ENCODE measurements at regions not wholly inside any gene's neighbourhood (a gene's known extent, or its start where the extent isn't known, plus 50 kb on each side); places are given as distances from the start of the nearest gene placed in this dataset.

DNA sequence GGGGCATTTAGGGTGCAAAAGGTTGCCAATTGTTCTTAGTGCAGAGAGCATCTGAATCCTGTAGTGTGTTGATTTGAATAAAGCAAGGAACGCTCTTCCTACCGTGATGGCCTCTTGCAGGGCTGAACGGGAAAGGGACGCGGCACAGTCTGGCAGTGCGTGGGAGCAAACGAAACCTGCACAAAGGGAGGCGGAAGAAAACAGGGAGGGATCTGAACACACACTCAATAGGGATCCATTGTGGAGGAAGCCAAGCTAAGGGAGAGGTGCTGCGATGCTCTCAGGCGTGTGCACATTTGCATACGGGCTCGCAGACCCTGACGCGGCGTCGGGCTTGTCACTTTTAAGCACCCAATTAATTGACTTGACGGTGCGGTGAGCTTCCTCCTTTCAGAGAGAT is 414.0 kb upstream of the IRX1 start:
- ChIA-PET POLR2A (no interaction called here), CTCF (no interaction called here)
- no peak overlapping the region for H3K4me3 ChIP-seq (ENCODE audit: low read depth in 2 of 2, low read length in 1 of 2)
- TF ChIP-seq, protein P1, sequence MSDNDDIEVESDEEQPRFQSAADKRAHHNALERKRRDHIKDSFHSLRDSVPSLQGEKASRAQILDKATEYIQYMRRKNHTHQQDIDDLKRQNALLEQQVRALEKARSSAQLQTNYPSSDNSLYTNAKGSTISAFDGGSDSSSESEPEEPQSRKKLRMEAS (IDR thresholded peaks at IDR 0.05; ENCODE audit: low read depth): no peak
- TF ChIP-seq FOSL2 (IDR thresholded peaks at IDR 0.05; ENCODE audit: borderline replicate concordance, low read depth) (no peak), RXRA (IDR thresholded peaks at IDR 0.05; ENCODE audit: borderline replicate concordance, low read depth) (no peak), ELF1 (IDR thresholded peaks at IDR 0.05) (no peak), FOXM1 (IDR thresholded peaks at IDR 0.05; ENCODE audit: low read depth) (no peak), GATA2 (CRISPR knock-in tag; IDR thresholded peaks at IDR 0.05) (no peak), MXI1 (IDR thresholded peaks at IDR 0.05; ENCODE audit: low read depth, low read length) (no peak), POLR2AphosphoS5 (IDR thresholded peaks at IDR 0.05; ENCODE audit: low read depth, low read length) (no peak), JUND (IDR thresholded peaks at IDR 0.05) (no peak), TEAD4 (IDR thresholded peaks at IDR 0.05; ENCODE audit: borderline replicate concordance, insufficient read depth) (no peak), YY1 (IDR thresholded peaks at IDR 0.05; ENCODE audit: low read depth) (no peak)
- TF ChIP-seq, protein P2, sequence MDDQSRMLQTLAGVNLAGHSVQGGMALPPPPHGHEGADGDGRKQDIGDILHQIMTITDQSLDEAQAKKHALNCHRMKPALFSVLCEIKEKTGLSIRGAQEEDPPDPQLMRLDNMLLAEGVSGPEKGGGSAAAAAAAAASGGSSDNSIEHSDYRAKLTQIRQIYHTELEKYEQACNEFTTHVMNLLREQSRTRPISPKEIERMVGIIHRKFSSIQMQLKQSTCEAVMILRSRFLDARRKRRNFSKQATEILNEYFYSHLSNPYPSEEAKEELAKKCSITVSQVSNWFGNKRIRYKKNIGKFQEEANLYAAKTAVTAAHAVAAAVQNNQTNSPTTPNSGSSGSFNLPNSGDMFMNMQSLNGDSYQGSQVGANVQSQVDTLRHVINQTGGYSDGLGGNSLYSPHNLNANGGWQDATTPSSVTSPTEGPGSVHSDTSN (IDR thresholded peaks at IDR 0.05): no peak
- TF ChIP-seq, protein P3, sequence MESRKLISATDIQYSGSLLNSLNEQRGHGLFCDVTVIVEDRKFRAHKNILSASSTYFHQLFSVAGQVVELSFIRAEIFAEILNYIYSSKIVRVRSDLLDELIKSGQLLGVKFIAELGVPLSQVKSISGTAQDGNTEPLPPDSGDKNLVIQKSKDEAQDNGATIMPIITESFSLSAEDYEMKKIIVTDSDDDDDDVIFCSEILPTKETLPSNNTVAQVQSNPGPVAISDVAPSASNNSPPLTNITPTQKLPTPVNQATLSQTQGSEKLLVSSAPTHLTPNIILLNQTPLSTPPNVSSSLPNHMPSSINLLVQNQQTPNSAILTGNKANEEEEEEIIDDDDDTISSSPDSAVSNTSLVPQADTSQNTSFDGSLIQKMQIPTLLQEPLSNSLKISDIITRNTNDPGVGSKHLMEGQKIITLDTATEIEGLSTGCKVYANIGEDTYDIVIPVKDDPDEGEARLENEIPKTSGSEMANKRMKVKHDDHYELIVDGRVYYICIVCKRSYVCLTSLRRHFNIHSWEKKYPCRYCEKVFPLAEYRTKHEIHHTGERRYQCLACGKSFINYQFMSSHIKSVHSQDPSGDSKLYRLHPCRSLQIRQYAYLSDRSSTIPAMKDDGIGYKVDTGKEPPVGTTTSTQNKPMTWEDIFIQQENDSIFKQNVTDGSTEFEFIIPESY (IDR thresholded peaks at IDR 0.05; ENCODE audit: borderline replicate concordance, low read depth): no peak
- H3K27me3 ChIP-seq (ENCODE audit: insufficient read depth): peaks cover 23% of the 10 kb centered on the region; the same call in 1 of the 2 replicates
- H2AFZ ChIP-seq (ENCODE audit: low read depth): no peak overlapping the region
- DNase-seq: no peak
- no peaks in the 10 kb centered on the region for H3F3A ChIP-seq (replicated peaks; ENCODE audit: insufficient read depth)
- H3K4me2 ChIP-seq: no peak overlapping the region
- no peak overlapping the region for H3K27ac ChIP-seq (ENCODE audit: low read depth in 2 of 2, low read length in 1 of 2)
- H3K9ac ChIP-seq: no peak overlapping the region
- H4K20me1 ChIP-seq (ENCODE audit: insufficient read depth): no peaks in the 10 kb centered on the region
- H3K9me2 ChIP-seq: no peaks in the 10 kb centered on the region
- WGBS (ENCODE audit: low lambda C conversion rate): 11% methylated on average over 18 of the region's 18 CpGs
- H3K79me2 ChIP-seq (ENCODE audit: insufficient read depth): no peaks in the 10 kb centered on the region
- H3K4me1 ChIP-seq (ENCODE audit: control insufficient read depth in 1 of 2, insufficient read depth in 2 of 2, low read depth in 1 of 2, low read length in 1 of 2): no peaks in the 10 kb centered on the region
- no peaks in the 10 kb centered on the region for H3K36me3 ChIP-seq (replicated peaks in 1 of 2; ENCODE audit: control insufficient read depth in 1 of 2, insufficient read depth in 2 of 2, low read length in 1 of 2)
- no peaks in the 10 kb centered on the region for H3K9me3 ChIP-seq

DNA sequence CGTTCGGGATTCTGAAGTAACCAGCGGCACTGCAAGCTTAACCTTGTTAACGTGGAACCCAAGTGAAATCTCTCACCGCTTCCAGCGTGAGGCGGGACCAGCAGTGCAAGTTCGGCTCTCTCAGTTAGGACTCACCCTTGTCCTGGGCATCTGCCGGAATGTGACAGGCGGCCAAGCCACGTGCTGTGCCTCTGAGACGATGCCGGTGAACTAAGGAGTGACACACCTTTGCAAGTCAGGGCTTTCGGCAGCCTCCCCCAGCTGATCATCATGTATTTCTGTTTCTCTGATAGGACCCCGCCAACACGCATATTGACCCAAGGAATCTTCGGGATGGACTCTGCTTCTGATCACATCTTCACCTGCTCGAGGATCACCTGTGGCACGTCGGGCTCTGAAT is 415.0 kb upstream of the IRX1 start:
- DNase-seq: no peak
- Histone ChIP-seq H3K79me2 (ENCODE audit: insufficient read depth) (no peaks in the 10 kb centered on the region), H3K9me2 (no peaks in the 10 kb centered on the region), H3K4me2 (no peak overlapping the region), H3F3A (replicated peaks; ENCODE audit: insufficient read depth) (no peaks in the 10 kb centered on the region), H3K4me3 (ENCODE audit: low read depth in 2 of 2, low read length in 1 of 2) (no peak overlapping the region), H3K9ac (no peak overlapping the region), H2AFZ (ENCODE audit: low read depth) (no peak overlapping the region), H3K4me1 (ENCODE audit: control insufficient read depth in 1 of 2, insufficient read depth in 2 of 2, low read depth in 1 of 2, low read length in 1 of 2) (no peaks in the 10 kb centered on the region), H3K9me3 (no peaks in the 10 kb centered on the region), H3K27me3 (ENCODE audit: insufficient read depth) (peaks cover 23% of the 10 kb centered on the region; the same call in 1 of the 2 replicates), H3K27ac (ENCODE audit: low read depth in 2 of 2, low read length in 1 of 2) (no peak overlapping the region), H4K20me1 (ENCODE audit: insufficient read depth) (no peaks in the 10 kb centered on the region), H3K36me3 (replicated peaks in 1 of 2; ENCODE audit: control insufficient read depth in 1 of 2, insufficient read depth in 2 of 2, low read length in 1 of 2) (no peaks in the 10 kb centered on the region)
- ChIA-PET CTCF (no interaction called here), POLR2A (no interaction called here)
- WGBS (ENCODE audit: low lambda C conversion rate): 1% methylated on average over 11 of the region's 20 CpGs
- TF ChIP-seq, protein P3 (IDR thresholded peaks at IDR 0.05; ENCODE audit: borderline replicate concordance, low read depth): no peak
- TF ChIP-seq, protein P4, sequence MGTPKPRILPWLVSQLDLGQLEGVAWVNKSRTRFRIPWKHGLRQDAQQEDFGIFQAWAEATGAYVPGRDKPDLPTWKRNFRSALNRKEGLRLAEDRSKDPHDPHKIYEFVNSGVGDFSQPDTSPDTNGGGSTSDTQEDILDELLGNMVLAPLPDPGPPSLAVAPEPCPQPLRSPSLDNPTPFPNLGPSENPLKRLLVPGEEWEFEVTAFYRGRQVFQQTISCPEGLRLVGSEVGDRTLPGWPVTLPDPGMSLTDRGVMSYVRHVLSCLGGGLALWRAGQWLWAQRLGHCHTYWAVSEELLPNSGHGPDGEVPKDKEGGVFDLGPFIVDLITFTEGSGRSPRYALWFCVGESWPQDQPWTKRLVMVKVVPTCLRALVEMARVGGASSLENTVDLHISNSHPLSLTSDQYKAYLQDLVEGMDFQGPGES (IDR thresholded peaks at IDR 0.05; ENCODE audit: low read depth, low read length): no peak
